Caco-2 (cell line): ENCODE measurements at regions not wholly inside any gene's neighbourhood (a gene's known extent, or its start where the extent isn't known, plus 50 kb on each side); places are given as distances from the start of the nearest gene placed in this dataset.

Experiments used
- BruUV-seq: library from RNA; stranded (reverse); fragments of 400-500 nt; replicated peaks from 2 replicates; lab custom pipeline; 2021; lab: Mats Ljungman, UMichigan
- CTCF ChIA-PET: fragments of 300-600 bp; sonication (Branson Sonifier 250); formaldehyde crosslinking; loops from one replicate; lab custom pipeline; 2022; ENCODE audit warnings: antibody characterized with exemption; lab: Charles Lee
- POLR2A ChIA-PET: fragments of 300-600 bp; sonication (Branson Sonifier 250); formaldehyde crosslinking; loops from one replicate; lab custom pipeline; 2022; ENCODE audit warnings: antibody characterized with exemption; lab: Charles Lee
- DNase-seq, 2 experiments: peaks; one replicate each; pipeline versions ENCODE4 v3.0.0 to v3.0.0-alpha.2; 2020 to 2022
- H3K27me3 ChIP-seq: replicated peaks from 2 replicates; pipeline ENCODE4 v1.6.0; 2011; ENCODE audit warnings: low read length; ENCODE audit not compliant: control insufficient read depth, insufficient read depth
- H3K36me3 ChIP-seq: 2 replicates; pipeline ENCODE4 v1.5.1; 2011; ENCODE audit warnings: low read length; ENCODE audit not compliant: control insufficient read depth, insufficient read depth
- H3K4me1 ChIP-seq: fragments of 250-450 bp; sonication (Bioruptor Pico); 2 replicates; pipeline ENCODE4 v1.5.1; 2020; ENCODE audit warnings: mild to moderate bottlenecking
- H3K4me3 ChIP-seq: 2 replicates; pipeline ENCODE4 v1.5.1; 2011; ENCODE audit warnings: low read depth, mild to moderate bottlenecking, control low read depth, low read length
- H3K9me3 ChIP-seq: fragments of 250-450 bp; sonication (Bioruptor Pico); 2 replicates; pipeline ENCODE4 v1.5.1; 2020; ENCODE audit warnings: mild to moderate bottlenecking, moderate library complexity
- H3K27ac Mint-ChIP-seq: one replicate; pipeline ENCODE4 v1.8.0; 2022; ENCODE audit warnings: mixed read lengths; ENCODE audit not compliant: unreplicated experiment
- H3K27me3 Mint-ChIP-seq: one replicate; pipeline ENCODE4 v1.8.0; 2022; ENCODE audit warnings: mixed read lengths; ENCODE audit not compliant: insufficient read depth, unreplicated experiment
- H3K36me3 Mint-ChIP-seq: one replicate; pipeline ENCODE4 v1.8.0; 2022; ENCODE audit warnings: mild to moderate bottlenecking, mixed read lengths; ENCODE audit not compliant: insufficient read depth, unreplicated experiment
- H3K4me1 Mint-ChIP-seq: one replicate; pipeline ENCODE4 v1.8.0; 2022; ENCODE audit warnings: low read depth, mixed read lengths; ENCODE audit not compliant: unreplicated experiment
- H3K4me3 Mint-ChIP-seq: one replicate; pipeline ENCODE4 v1.8.0; 2022; ENCODE audit warnings: mild to moderate bottlenecking, moderate library complexity, mixed read lengths; ENCODE audit not compliant: unreplicated experiment
- H3K9me3 Mint-ChIP-seq: one replicate; pipeline ENCODE4 v1.8.0; 2022; ENCODE audit warnings: mixed read lengths; ENCODE audit not compliant: unreplicated experiment
- intact Hi-C: fragments of 100-400 bp; cut with micrococcal nuclease; formaldehyde crosslinking; loops from one replicate; pipeline ENCODE4 v1.10.0; 2022; ENCODE audit not compliant: unreplicated experiment
- TF ChIP-seq, protein P1 (sequence below), 2 experiments: fragments of 200-600 bp in 1 of 2; IDR thresholded peaks; 1 replicate in 1 of 2; 2 replicates in 1 of 2; pipeline versions ENCODE4 v1.5.1 to v1.8.0; 2011 to 2022; ENCODE audit warnings: antibody characterized with exemption in 1 of 2, control low read depth in 1 of 2, inconsistent platforms in 1 of 2, low read depth in 1 of 2, low read length in 1 of 2, mild to moderate bottlenecking in 1 of 2, moderate library complexity in 1 of 2; ENCODE audit not compliant: insufficient read depth in 1 of 2, severe bottlenecking in 1 of 2, unreplicated experiment in 1 of 2

DNA sequence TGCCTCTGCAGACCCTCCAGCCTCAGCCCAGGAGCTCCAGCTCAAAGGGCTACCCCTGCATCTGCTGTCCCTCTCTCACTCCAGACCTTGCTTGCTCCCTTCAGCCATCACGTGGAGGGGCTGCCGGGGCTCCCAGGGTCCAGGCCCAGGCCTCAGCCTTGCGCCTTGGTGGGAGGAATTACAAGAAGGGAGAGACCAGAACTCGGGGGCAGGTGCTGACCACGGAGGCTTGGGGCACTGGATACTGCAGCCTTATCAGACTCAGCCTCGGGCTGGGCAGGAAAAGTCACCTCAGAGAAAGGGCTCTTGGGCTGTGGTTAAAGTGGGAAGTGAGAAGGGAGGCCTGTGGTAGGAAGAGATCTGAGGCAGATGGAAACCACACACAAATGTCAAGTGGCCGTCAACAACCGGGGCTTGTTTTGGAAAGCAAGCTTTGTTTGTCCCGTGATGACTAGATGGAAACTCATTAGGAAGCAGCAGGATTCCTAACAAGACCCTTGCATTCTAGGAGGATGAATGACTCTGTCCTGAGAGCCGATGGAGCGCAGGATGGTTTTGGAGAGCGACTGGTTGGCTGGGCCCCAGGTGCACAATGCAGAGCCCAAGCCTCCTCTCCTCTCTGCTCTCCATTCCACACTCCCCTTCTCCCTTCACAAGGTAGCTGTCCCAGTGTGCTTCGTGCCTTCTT is 1321.7 kb downstream of the TBC1D22A start:
- no peaks in the 10 kb centered on the region for H3K36me3 ChIP-seq
- H3K9me3 ChIP-seq: no peaks in the 10 kb centered on the region
- TF ChIP-seq, protein P1, sequence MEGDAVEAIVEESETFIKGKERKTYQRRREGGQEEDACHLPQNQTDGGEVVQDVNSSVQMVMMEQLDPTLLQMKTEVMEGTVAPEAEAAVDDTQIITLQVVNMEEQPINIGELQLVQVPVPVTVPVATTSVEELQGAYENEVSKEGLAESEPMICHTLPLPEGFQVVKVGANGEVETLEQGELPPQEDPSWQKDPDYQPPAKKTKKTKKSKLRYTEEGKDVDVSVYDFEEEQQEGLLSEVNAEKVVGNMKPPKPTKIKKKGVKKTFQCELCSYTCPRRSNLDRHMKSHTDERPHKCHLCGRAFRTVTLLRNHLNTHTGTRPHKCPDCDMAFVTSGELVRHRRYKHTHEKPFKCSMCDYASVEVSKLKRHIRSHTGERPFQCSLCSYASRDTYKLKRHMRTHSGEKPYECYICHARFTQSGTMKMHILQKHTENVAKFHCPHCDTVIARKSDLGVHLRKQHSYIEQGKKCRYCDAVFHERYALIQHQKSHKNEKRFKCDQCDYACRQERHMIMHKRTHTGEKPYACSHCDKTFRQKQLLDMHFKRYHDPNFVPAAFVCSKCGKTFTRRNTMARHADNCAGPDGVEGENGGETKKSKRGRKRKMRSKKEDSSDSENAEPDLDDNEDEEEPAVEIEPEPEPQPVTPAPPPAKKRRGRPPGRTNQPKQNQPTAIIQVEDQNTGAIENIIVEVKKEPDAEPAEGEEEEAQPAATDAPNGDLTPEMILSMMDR (IDR thresholded peaks at IDR 0.05; ENCODE audit: insufficient read depth in 1 of 2, low read depth in 1 of 2, low read length in 1 of 2, severe bottlenecking in 1 of 2, unreplicated experiment in 1 of 2): no peak
- no peaks in the 10 kb centered on the region for H3K4me1 ChIP-seq
- ChIA-PET CTCF (no interaction called here), POLR2A (no interaction called here)
- Mint-ChIP-seq H3K4me1 (no peaks in the 10 kb centered on the region), H3K4me3 (no peak overlapping the region), H3K36me3 (no peaks in the 10 kb centered on the region), H3K27ac (no peak overlapping the region), H3K27me3 (peaks cover 4% of the 10 kb centered on the region), H3K9me3 (no peaks in the 10 kb centered on the region)
- H3K4me3 ChIP-seq: no peak overlapping the region
- DNase-seq: no peak
- intact Hi-C loops: no loop called here
- BruUV-seq: no TSS peak
- no peaks in the 10 kb centered on the region for H3K27me3 ChIP-seq

- Mint-ChIP-seq H3K4me1 (no peaks in the 10 kb centered on the region), H3K4me3 (no peak overlapping the region), H3K9me3 (no peaks in the 10 kb centered on the region), H3K27me3 (peaks cover 4% of the 10 kb centered on the region), H3K36me3 (no peaks in the 10 kb centered on the region), H3K27ac (no peak overlapping the region)
- no peaks in the 10 kb centered on the region for H3K4me1 ChIP-seq
- no peak for DNase-seq
- BruUV-seq: no TSS peak
- no peak overlapping the region for H3K4me3 ChIP-seq
- H3K9me3 ChIP-seq: no peaks in the 10 kb centered on the region
- CTCF ChIA-PET: no interaction called here
- POLR2A ChIA-PET: no interaction called here
- H3K36me3 ChIP-seq: no peaks in the 10 kb centered on the region
- no peaks in the 10 kb centered on the region for H3K27me3 ChIP-seq
- TF ChIP-seq, protein P1 (IDR thresholded peaks at IDR 0.05; ENCODE audit: insufficient read depth in 1 of 2, low read depth in 1 of 2, low read length in 1 of 2, severe bottlenecking in 1 of 2, unreplicated experiment in 1 of 2): no peak
- intact Hi-C loops: no loop called here
Measured at GRCh38 chr22:48083502-48083901, 1321.1 kb downstream of the TBC1D22A start.

DNA sequence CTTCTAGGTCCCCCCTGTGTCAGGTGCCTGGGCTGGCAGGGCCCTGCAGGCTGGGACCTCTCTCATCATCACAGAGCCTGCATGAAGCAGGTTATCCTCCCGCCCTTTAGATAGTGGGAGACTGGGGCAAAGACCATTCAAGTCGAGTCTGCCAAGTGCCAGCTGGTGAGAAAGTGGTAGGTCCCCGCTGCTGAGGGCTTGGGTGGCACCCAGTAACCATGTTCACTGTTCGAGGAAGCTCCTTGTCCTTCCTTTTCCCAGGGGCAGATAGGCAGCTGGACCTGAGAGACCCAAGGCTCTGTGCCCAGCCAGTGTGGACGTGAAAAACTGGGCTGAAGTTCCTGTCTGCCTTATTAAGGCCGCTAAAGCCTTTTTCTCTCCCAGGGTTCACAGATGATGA is 1319.8 kb downstream of the TBC1D22A start:
- POLR2A ChIA-PET: no interaction called here

More for the DNA sequence above, 1319.8 kb downstream of the TBC1D22A start:
- Histone ChIP-seq H3K4me1 (no peaks in the 10 kb centered on the region), H3K9me3 (no peaks in the 10 kb centered on the region), H3K36me3 (no peaks in the 10 kb centered on the region), H3K4me3 (no peak overlapping the region), H3K27me3 (no peaks in the 10 kb centered on the region)
- no TSS peak for BruUV-seq
- Mint-ChIP-seq H3K27me3 (peaks cover 4% of the 10 kb centered on the region), H3K4me1 (no peaks in the 10 kb centered on the region), H3K36me3 (no peaks in the 10 kb centered on the region), H3K27ac (no peak overlapping the region), H3K4me3 (no peak overlapping the region), H3K9me3 (no peaks in the 10 kb centered on the region)
- CTCF ChIA-PET: no interaction called here
- no peak for DNase-seq
- TF ChIP-seq, protein P1 (IDR thresholded peaks at IDR 0.05; ENCODE audit: insufficient read depth in 1 of 2, low read depth in 1 of 2, low read length in 1 of 2, severe bottlenecking in 1 of 2, unreplicated experiment in 1 of 2): no peak
- intact Hi-C loops: no loop called here
